K562 (cell line): ENCODE measurements at regions not wholly inside any gene's neighbourhood (a gene's known extent, or its start where the extent isn't known, plus 50 kb on each side); places are given as distances from the start of the nearest gene placed in this dataset.

Experiments
- ATAC-seq: fragments of 200-7000 bp; cut with Tn5 transposase; 3 replicates; pipeline ENCODE4 v1.9.1; 2020; ENCODE audit warnings: moderate library complexity
- BruUV-seq: library from RNA; stranded (reverse); fragments of 400-500 nt; replicated peaks from 2 replicates; lab custom pipeline; 2021; lab: Mats Ljungman, UMichigan
- CTCF ChIA-PET: fragments of 300-600 bp; formaldehyde crosslinking; extraction: SDS; loops from one replicate; lab custom pipeline; 2021; ENCODE audit warnings: low intra/inter-chr PET ratio; lab: Yijun Ruan, JAX
- POLR2A ChIA-PET: fragments of 300-600, 350-650 bp; sonication (Branson Sonifier 250); formaldehyde crosslinking; extraction: SDS; loops from one replicate; lab custom pipeline; 2021; ENCODE audit warnings: antibody characterized with exemption, inconsistent platforms; lab: Yijun Ruan, JAX
- DNase-seq, 4 experiments: peaks; one replicate each; pipeline versions ENCODE4 v3.0.0 to v3.0.0-alpha.2; 2011 to 2018; ENCODE audit warnings: low spot score in 3 of 4, mixed read lengths in 3 of 4; ENCODE audit errors: extremely low read depth in 1 of 4
- FAIRE-seq: peaks from 2 replicates; lab custom pipeline; 2011; peaks lifted over from hg19 to GRCh38; lab: Jason Lieb, UNC
- H2AFZ ChIP-seq: 2 replicates; pipeline ENCODE4 v1.6.0; 2011; ENCODE audit warnings: low read depth, low read length, control low read depth, inconsistent platforms
- H3K27ac ChIP-seq: fragments of 200-600 bp; 3 replicates; pipeline ENCODE4 v1.8.0; 2011; ENCODE audit warnings: low read depth, mild to moderate bottlenecking, control low read depth, inconsistent platforms, low read length, moderate library complexity, mixed read lengths; ENCODE audit errors: extremely low read depth
- H3K27me3 ChIP-seq, 2 experiments: fragments of 300-600 bp in 1 of 2; 2 replicates in 1 of 2; 3 replicates in 1 of 2; pipeline versions ENCODE4 v1.6.0 to v1.8.0; 2011; ENCODE audit warnings: inconsistent platforms in 2 of 2, low read length in 2 of 2, mild to moderate bottlenecking in 1 of 2, mixed read lengths in 1 of 2, moderate library complexity in 1 of 2; ENCODE audit not compliant: control insufficient read depth in 2 of 2, insufficient read depth in 2 of 2
- H3K36me3 ChIP-seq: fragments of 300-600 bp; 3 replicates; pipeline ENCODE4 v1.8.0; 2011; ENCODE audit warnings: mild to moderate bottlenecking, low read length, inconsistent platforms; ENCODE audit not compliant: control insufficient read depth, insufficient read depth
- H3K4me1 ChIP-seq, 2 experiments: fragments of 200-600 bp in 1 of 2; replicated peaks in 1 of 2; 2 replicates in 1 of 2; 3 replicates in 1 of 2; pipeline versions ENCODE4 v1.5.1 to v1.8.0; 2011; ENCODE audit warnings: inconsistent platforms in 2 of 2, low read length in 2 of 2, mild to moderate bottlenecking in 1 of 2, mixed read lengths in 1 of 2, moderate library complexity in 1 of 2; ENCODE audit not compliant: control insufficient read depth in 2 of 2, insufficient read depth in 2 of 2
- H3K4me2 ChIP-seq: 2 replicates; pipeline ENCODE4 v1.6.1; 2011; ENCODE audit warnings: low read length, control low read depth, inconsistent platforms, mixed read lengths; ENCODE audit not compliant: insufficient read depth
- H3K4me3 ChIP-seq: fragments of 200-600 bp; sonication (generic), shearing (Covaris generic); 2 replicates; pipeline ENCODE4 v1.5.1; 2016; ENCODE audit warnings: control low read depth, inconsistent platforms
- H3K79me2 ChIP-seq: fragments of 200-600 bp; 3 replicates; pipeline ENCODE4 v1.8.0; 2011; ENCODE audit warnings: low read length, inconsistent platforms; ENCODE audit not compliant: control insufficient read depth, insufficient read depth
- H3K9ac ChIP-seq, 2 experiments: 2 replicates each; pipeline versions ENCODE4 v1.6.0 to v1.6.1; 2011; ENCODE audit warnings: low read depth in 2 of 2, low read length in 2 of 2, control low read depth in 1 of 2, inconsistent platforms in 1 of 2, mild to moderate bottlenecking in 1 of 2, mixed read lengths in 1 of 2; ENCODE audit not compliant: insufficient read depth in 1 of 2
- H3K9me1 ChIP-seq: one replicate; pipeline ENCODE4 v1.6.0; 2011; ENCODE audit warnings: inconsistent platforms, mild to moderate bottlenecking, low read length, moderate library complexity; ENCODE audit not compliant: control insufficient read depth, insufficient read depth
- H3K9me3 ChIP-seq: replicated peaks from 2 replicates; pipeline ENCODE4 v1.5.1; 2011; ENCODE audit warnings: low read depth, low read length, inconsistent platforms; ENCODE audit not compliant: control insufficient read depth, insufficient read depth
- H4K20me1 ChIP-seq: replicated peaks from 2 replicates; pipeline ENCODE4 v1.6.1; 2011; ENCODE audit warnings: low read length, inconsistent platforms, mixed read lengths; ENCODE audit not compliant: control insufficient read depth, insufficient read depth
- ARID3A ChIP-seq: IDR thresholded peaks from 2 replicates; pipeline ENCODE4 v1.6.1; 2012; ENCODE audit warnings: low read depth, low read length, improper control_type of control experiment, borderline replicate concordance
- CLOCK ChIP-seq: fragments of 250-450 bp; sonication (Bioruptor Pico); IDR thresholded peaks from 2 replicates; pipeline ENCODE4 v1.4.0; 2020; ENCODE audit warnings: mild to moderate bottlenecking, moderate library complexity, borderline replicate concordance
- MBD1 ChIP-seq: fragments of 250-450 bp; sonication (Bioruptor Pico); IDR thresholded peaks from 2 replicates; pipeline ENCODE4 v1.8.0; 2022; ENCODE audit warnings: inconsistent platforms
- NCOR1 ChIP-seq: fragments of 450-650 bp; IDR thresholded peaks from 2 replicates; pipeline ENCODE4 v1.6.1; 2016; ENCODE audit warnings: mild to moderate bottlenecking, moderate library complexity
- ZNF23 ChIP-seq: fragments of 250-450 bp; sonication (Bioruptor Pico); IDR thresholded peaks from 2 replicates; pipeline ENCODE4 v1.4.0; 2020; ENCODE audit warnings: mild to moderate bottlenecking
- WGBS: fragments of 100-300 bp; shearing (Covaris generic); methylation state at CpG from one replicate; pipeline ENCODE4 v1.1.6; 2016; ENCODE audit warnings: low coverage, mixed read lengths; ENCODE audit not compliant: insufficient coverage; ENCODE audit errors: missing lambda C conversion rate; 5-methylcytosine and 5-hydroxymethylcytosine counted together
- in situ Hi-C: fragments of 300-500 bp; cut with MboI; formaldehyde crosslinking; loops from 4 replicates; pipeline ENCODE4 v1.15.0; 2018; ENCODE audit warnings: inconsistent platforms, mixed read lengths
- intact Hi-C: fragments of 100-400 bp; cut with micrococcal nuclease; formaldehyde crosslinking; loops from 2 replicates; pipeline ENCODE4 v1.14.2; 2022
- TF ChIP-seq, protein P1 (sequence below): fragments of 450-650 bp; conservative IDR thresholded peaks from 2 replicates; pipeline ENCODE4 v1.6.1; 2016; ENCODE audit warnings: missing genetic modification characterization, low read depth, mild to moderate bottlenecking, missing compliant biosample characterization, moderate library complexity

DNA sequence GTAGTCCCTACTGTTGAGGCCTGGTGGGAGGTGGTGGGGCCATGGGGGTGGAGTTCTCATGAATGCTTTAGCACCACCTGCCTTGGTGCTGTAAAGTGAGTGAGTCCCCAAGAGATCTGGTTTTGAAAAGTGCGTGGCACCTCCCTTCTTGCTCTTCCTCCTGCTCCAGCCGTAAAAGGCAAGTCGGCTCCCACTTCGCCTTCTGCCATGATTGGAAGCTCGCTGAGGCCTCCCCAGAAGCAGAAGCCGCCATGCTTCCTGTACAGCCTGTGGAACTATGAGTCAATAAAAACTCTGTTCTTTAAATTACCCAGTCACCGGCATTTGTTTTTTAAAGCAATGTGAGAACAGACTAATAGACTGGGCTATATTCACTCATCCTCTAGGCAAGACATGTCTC is 141.3 kb upstream of the ALKAL2 start:
- ChIA-PET CTCF (no interaction called here), POLR2A (no interaction called here)
- Histone ChIP-seq H4K20me1 (no peaks in the 10 kb centered on the region), H3K79me2 (no peaks in the 10 kb centered on the region), H2AFZ (no peak overlapping the region), H3K9me3 (no peaks in the 10 kb centered on the region), H3K27me3 (peaks cover 0 to 14% of the 10 kb centered on the region in 2 experiments; a peak in 4 of 5 replicates), H3K9me1 (no peaks in the 10 kb centered on the region), H3K9ac (no peak overlapping the region), H3K4me1 (no peaks in the 10 kb centered on the region), H3K4me2 (no peak overlapping the region), H3K36me3 (no peaks in the 10 kb centered on the region), H3K4me3 (no peak overlapping the region), H3K27ac (no peak overlapping the region)
- DNase-seq (no peak), ATAC-seq (no peak), FAIRE-seq (no peak)
- TF ChIP-seq CLOCK (CRISPR knock-in tag): no peak
- TF ChIP-seq MBD1 (CRISPR knock-in tag): no peak
- no peak for TF ChIP-seq ARID3A
- TF ChIP-seq ZNF23 (CRISPR knock-in tag): no peak
- TF ChIP-seq, protein P1, sequence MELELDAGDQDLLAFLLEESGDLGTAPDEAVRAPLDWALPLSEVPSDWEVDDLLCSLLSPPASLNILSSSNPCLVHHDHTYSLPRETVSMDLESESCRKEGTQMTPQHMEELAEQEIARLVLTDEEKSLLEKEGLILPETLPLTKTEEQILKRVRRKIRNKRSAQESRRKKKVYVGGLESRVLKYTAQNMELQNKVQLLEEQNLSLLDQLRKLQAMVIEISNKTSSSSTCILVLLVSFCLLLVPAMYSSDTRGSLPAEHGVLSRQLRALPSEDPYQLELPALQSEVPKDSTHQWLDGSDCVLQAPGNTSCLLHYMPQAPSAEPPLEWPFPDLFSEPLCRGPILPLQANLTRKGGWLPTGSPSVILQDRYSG: no peak
- TF ChIP-seq NCOR1: no peak
- intact Hi-C loops (no loop called here), in situ Hi-C loops (no loop called here)
- BruUV-seq: no TSS peak
- 1% methylated on average over 6 of the region's 7 CpGs for WGBS
